Pancreas (tissue), 10 donors: ENCODE measurements at regions not wholly inside any gene's neighbourhood (a gene's known extent, or its start where the extent isn't known, plus 50 kb on each side); places are given as distances from the start of the nearest gene placed in this dataset.

ENCODE experiments used
- ATAC-seq, 4 donors: fragments of 200-7000 bp; cut with Tn5 transposase; one replicate each; pipeline versions ENCODE4 v1.8.0 to v1.9.1; 2020; ENCODE audit warnings: mild to moderate bottlenecking in 4 of 4, moderate library complexity in 4 of 4
- DNase-seq, 6 donors: peaks; one replicate each; pipeline ENCODE4 v3.0.0-alpha.2; 2020
- FAIRE-seq: peaks from 2 replicates; lab custom pipeline; 2012; peaks lifted over from hg19 to GRCh38; lab: Jason Lieb, UNC
- H3K27ac ChIP-seq, 4 donors: fragments of 200-600 bp; sonication (generic); 1 replicate in 3 of 4; 2 replicates in 1 of 4; pipeline versions ENCODE4 v1.5.0 to v1.8.0; 2020
- H3K27me3 ChIP-seq, 4 donors: fragments of 200-600 bp; one replicate each; pipeline ENCODE4 v1.8.0; 2021
- H3K36me3 ChIP-seq, 3 donors: fragments of 200-600 bp; sonication (generic) in 1 of 3; one replicate each; pipeline versions ENCODE4 v1.5.0 to v1.8.0; 2020 to 2021
- H3K4me1 ChIP-seq, 3 donors: fragments of 200-600 bp; one replicate each; pipeline ENCODE4 v1.8.0; 2021
- H3K4me3 ChIP-seq, 4 donors: fragments of 200-600 bp; sonication (generic) in 2 of 4; one replicate each; pipeline versions ENCODE4 v1.5.0 to v1.8.0; 2020 to 2021
- H3K9me3 ChIP-seq, 4 donors: fragments of 200-600 bp; one replicate each; pipeline ENCODE4 v1.8.0; 2021
- WGBS, 2 donors: extraction: QIAGEN DNeasy Blood & Tissue Kit; methylation state at CpG; one replicate each; pipeline ENCODE4 v1.1.7; 2013; 5-methylcytosine and 5-hydroxymethylcytosine counted together
- intact Hi-C, 3 donors: fragments of 100-400 bp; cut with DNase I; formaldehyde crosslinking; loops; one replicate each; pipeline versions ENCODE4 v1.11.1 to v1.14.2; 2022
- TF ChIP-seq, protein P1 (sequence below), 4 donors: fragments of 200-600 bp; sonication (generic) in 3 of 4; IDR thresholded peaks; one replicate each; pipeline versions ENCODE4 v1.5.0 to v1.8.0; 2021; ENCODE audit warnings: antibody characterized with exemption in 4 of 4
- donor health status: healthy with polysubstance abuse.
- donor health status: DM: no; HTN: no; CAD: no; lungs with moderate emphysema.
- donor health status: DM: no; HTN: no; CAD: no.
- donor health status: control.
- donor health status: control.
- donor health status: Bipolar disorder and iron deficiency.
- donor health status: DM: yes; HTN: yes; CAD: no.
- donor health status: DM: no; HTN: no; CAD: no.
- donor health status: DM: no; HTN: no; CAD: no.
- donor health status: DM: yes; HTN: yes; CAD: no.

DNA sequence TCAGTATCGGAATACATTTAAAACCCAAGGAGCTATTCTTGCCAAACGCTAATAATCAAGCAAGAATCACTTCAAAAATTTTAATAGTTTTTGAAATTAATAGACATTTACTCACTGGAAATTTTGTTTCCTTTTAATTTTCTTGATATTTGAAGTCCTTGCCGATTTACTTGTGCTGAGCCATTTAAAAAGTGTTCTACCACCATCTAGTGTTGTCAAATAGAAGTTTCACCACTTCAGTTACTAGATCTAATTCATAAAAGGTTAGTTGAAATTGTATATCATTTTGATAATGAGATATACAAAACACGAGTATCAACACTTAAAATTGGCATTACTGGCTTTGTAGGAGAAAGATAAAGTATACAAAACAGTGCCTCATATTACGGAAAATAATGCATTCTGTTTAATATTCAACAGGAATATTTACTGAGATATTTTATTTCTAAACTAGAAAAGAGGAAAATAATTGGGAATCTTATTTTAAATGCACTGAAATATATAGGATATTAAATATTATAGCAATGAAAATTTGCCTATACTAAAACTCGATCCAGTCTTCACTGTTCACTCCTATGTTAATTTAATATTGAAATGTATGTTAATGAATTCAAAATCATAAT lies 664.8 kb upstream of the SEMA3D start:
- peak in 2 of 4 donors; percentile 44 to 60 for ATAC-seq
- no peak for DNase-seq
- Histone ChIP-seq H3K4me3 (no peak overlapping the region), H3K4me1 (no peaks in the 10 kb centered on the region), H3K27me3 (peaks cover 0 to 4% (median 0%) of the 10 kb centered on the region in 4 donors), H3K36me3 (no peaks in the 10 kb centered on the region), H3K27ac (no peak overlapping the region), H3K9me3 (no peaks in the 10 kb centered on the region)
- intact Hi-C loops = no loop called here
- 28 to 36% methylated on average over 6 of the region's 6 CpGs for WGBS, 2 donors
- TF ChIP-seq, protein P1, sequence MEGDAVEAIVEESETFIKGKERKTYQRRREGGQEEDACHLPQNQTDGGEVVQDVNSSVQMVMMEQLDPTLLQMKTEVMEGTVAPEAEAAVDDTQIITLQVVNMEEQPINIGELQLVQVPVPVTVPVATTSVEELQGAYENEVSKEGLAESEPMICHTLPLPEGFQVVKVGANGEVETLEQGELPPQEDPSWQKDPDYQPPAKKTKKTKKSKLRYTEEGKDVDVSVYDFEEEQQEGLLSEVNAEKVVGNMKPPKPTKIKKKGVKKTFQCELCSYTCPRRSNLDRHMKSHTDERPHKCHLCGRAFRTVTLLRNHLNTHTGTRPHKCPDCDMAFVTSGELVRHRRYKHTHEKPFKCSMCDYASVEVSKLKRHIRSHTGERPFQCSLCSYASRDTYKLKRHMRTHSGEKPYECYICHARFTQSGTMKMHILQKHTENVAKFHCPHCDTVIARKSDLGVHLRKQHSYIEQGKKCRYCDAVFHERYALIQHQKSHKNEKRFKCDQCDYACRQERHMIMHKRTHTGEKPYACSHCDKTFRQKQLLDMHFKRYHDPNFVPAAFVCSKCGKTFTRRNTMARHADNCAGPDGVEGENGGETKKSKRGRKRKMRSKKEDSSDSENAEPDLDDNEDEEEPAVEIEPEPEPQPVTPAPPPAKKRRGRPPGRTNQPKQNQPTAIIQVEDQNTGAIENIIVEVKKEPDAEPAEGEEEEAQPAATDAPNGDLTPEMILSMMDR (IDR thresholded peaks at IDR 0.05) = peak in 2 of 4 donors; percentile 18 to 21
- peak; percentile 60 for FAIRE-seq

DNA sequence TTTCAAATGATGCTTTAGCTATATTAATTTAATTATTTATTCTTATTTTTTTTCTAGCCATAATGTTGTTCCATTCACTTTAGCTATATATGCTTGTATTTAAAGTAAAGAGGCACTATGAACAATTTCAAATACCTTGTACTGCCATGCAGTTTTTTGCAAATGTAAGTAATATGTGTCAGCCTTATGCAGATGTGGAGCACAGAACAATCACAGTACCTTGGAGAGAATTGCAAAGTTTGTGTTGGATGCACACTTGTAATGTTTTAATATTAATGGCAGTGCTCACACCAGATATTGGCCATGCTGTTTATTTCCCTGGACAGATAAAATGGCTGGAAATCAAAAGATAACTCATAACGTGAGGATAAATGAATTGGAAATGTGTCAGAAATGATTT lies 663.5 kb upstream of the SEMA3D start:
- ATAC-seq = no peak
- DNase-seq = no peak
- Histone ChIP-seq H3K27ac (no peak overlapping the region), H3K36me3 (no peaks in the 10 kb centered on the region), H3K27me3 (peaks cover 0 to 4% (median 0%) of the 10 kb centered on the region in 4 donors), H3K9me3 (no peaks in the 10 kb centered on the region), H3K4me1 (no peaks in the 10 kb centered on the region), H3K4me3 (no peak overlapping the region)
- TF ChIP-seq, protein P1 (IDR thresholded peaks at IDR 0.05) = no peak
- 7 to 8% methylated on average over 1 of the region's 1 CpG for WGBS, 2 donors
- intact Hi-C loops = no loop called here
- FAIRE-seq = no peak

DNA sequence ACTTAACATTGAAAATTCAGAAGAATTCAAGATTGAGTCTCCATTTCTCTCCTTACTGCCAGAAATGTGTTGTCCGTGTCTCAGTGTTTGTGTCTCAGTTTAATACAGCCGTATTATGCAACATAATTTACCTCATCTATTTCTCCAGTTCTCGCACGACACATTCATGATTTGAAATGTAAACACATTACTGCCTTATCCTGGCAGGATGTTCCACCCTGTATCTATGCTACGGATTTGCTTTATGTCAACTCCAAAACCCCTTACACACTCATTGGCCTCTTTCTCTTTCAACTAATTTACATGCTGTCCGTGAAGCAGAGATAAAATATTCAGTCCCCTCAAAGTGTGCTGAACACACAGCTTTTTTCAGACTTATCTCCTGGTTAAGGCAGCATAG lies 653.7 kb upstream of the SEMA3D start:
- TF ChIP-seq, protein P1 (IDR thresholded peaks at IDR 0.05) = no peak
- no peaks in the 10 kb centered on the region for H3K27me3 ChIP-seq
- 25 to 31% methylated on average over 6 of the region's 6 CpGs for WGBS, 2 donors
- H3K36me3 ChIP-seq = no peaks in the 10 kb centered on the region
- no peak overlapping the region for H3K4me3 ChIP-seq
- H3K4me1 ChIP-seq = no peaks in the 10 kb centered on the region
- ATAC-seq = no peak
- no peaks in the 10 kb centered on the region for H3K9me3 ChIP-seq
- no peak for FAIRE-seq
- DNase-seq = no peak
- no peak overlapping the region for H3K27ac ChIP-seq
- intact Hi-C loops = no loop called here

DNA sequence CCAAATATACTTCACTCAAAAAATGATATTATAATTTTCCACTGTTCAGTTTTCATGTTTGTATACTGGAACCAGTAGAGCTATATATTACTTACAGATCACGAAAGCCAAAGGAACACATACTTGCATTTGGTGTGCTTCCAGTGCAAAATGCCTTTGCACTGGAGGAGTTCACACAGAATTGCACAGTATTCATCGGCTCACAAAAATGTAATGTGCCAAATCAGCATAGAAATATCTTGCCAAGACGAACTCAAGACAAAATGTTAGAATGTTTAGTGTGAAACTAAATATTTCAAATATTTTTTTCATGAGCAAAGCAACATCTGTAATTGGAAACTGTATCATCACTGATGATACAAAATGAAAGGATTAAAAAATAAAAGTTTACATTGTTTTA lies 646.2 kb upstream of the SEMA3D start:
- H3K4me1 ChIP-seq = no peaks in the 10 kb centered on the region
- ATAC-seq = no peak
- no peak overlapping the region for H3K27ac ChIP-seq
- no peak for FAIRE-seq
- no peaks in the 10 kb centered on the region for H3K36me3 ChIP-seq
- DNase-seq = no peak
- no peaks in the 10 kb centered on the region for H3K9me3 ChIP-seq
- no peak overlapping the region for H3K4me3 ChIP-seq
- H3K27me3 ChIP-seq = no peaks in the 10 kb centered on the region
- intact Hi-C loops = no loop called here
- WGBS, 2 donors = 57 to 70% methylated on average over 3 of the region's 3 CpGs
- TF ChIP-seq, protein P1 (IDR thresholded peaks at IDR 0.05) = no peak

DNA sequence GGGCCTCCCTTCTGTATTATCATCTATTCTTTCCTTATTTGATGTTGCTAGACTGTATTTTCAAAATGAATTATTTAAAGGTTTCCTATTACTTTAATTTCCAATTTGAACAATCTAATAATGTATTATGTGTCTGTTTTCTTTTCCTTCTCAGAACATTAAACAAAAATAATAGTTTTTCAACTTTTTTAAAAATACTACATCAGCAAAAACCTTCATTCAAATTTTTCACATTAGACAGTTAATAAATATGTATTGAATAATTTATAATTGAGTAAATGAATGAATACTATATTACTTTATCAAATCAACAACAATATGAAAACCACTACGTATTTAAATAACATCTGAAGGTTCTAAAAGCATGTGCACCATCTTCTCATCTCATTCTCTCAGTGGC lies 644.1 kb upstream of the SEMA3D start:
- DNase-seq (no peak), ATAC-seq (no peak), FAIRE-seq (peak; percentile 66)
- TF ChIP-seq, protein P1 (IDR thresholded peaks at IDR 0.05) = no peak
- Histone ChIP-seq H3K27ac (no peak overlapping the region), H3K4me3 (no peak overlapping the region), H3K4me1 (no peaks in the 10 kb centered on the region), H3K9me3 (no peaks in the 10 kb centered on the region), H3K36me3 (no peaks in the 10 kb centered on the region), H3K27me3 (no peaks in the 10 kb centered on the region)
- intact Hi-C loops = no loop called here
- WGBS, 2 donors = 48 to 57% methylated on average over 1 of the region's 1 CpG
